ENCODE measurements at regions not wholly inside any gene's neighbourhood (a gene's known extent, or its start where the extent isn't known, plus 50 kb on each side); places are given as distances from the start of the nearest gene placed in this dataset.

DNA sequence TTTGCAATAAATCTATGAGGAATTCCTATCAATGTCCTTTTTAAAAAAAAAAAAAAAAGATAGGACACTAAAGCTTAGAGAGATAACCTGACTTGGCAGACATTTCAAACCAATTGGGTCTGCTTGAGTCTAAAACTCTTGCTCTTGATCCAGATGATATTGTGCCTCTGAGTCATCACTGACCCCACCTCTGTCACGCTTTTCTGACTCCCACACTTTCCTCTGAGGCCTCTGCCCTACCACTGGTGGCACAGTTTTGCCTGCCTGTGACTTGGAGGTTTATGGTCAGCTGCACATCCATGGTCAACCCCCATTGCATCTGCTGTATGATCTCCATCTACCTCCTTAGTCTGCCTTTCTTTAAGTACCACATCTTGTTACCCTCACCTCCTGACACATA lies 328.7 kb downstream of the SPRY2 start:
- H3K27ac ChIP-seq, result no peak overlapping the region
- no peak for TF ChIP-seq ZFX (IDR thresholded peaks at IDR 0.05)
- TF ChIP-seq, protein P1, sequence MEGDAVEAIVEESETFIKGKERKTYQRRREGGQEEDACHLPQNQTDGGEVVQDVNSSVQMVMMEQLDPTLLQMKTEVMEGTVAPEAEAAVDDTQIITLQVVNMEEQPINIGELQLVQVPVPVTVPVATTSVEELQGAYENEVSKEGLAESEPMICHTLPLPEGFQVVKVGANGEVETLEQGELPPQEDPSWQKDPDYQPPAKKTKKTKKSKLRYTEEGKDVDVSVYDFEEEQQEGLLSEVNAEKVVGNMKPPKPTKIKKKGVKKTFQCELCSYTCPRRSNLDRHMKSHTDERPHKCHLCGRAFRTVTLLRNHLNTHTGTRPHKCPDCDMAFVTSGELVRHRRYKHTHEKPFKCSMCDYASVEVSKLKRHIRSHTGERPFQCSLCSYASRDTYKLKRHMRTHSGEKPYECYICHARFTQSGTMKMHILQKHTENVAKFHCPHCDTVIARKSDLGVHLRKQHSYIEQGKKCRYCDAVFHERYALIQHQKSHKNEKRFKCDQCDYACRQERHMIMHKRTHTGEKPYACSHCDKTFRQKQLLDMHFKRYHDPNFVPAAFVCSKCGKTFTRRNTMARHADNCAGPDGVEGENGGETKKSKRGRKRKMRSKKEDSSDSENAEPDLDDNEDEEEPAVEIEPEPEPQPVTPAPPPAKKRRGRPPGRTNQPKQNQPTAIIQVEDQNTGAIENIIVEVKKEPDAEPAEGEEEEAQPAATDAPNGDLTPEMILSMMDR (conservative IDR thresholded peaks at IDR 0.05), result no peak

DNA sequence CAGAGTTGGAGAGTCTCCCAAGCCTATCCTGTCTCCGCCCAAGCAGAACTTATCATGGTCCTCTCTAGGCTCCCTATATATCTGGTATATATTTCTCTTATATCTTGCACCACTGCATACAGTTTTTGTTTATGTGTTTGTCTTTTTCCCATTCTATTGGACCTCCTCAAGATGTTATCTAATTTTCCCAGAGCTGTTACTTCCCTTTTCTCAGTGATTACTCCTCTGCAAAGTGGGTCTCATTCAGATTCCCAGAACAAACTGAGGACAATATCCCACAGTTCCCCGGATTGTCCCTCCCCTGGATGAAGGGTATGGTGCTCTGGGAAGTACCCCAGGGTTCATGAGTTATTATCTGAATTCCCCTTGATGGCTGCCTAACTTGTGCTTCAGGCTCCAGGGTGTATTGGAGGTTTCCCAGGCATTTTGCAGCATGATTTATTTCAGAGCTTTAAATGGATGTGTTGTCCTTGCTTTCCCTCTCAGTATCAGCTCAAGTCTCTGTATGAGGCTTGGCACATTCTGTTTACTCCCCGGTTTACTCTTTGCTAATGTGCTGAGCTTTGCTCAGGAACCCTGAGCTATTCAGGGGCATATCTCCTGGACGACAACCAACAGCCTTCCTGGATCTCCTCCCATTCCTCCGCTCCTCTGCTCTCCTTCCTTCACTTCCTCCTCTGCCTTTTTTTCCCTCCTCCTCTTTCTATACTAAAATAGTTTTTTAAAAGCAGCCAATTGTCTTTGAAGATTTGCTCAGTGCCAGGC lies 329.3 kb downstream of the SPRY2 start:
- TF ChIP-seq, protein P1 (conservative IDR thresholded peaks at IDR 0.05), result no peak
- TF ChIP-seq ZFX (IDR thresholded peaks at IDR 0.05), result no peak
- no peak overlapping the region for H3K27ac ChIP-seq

DNA sequence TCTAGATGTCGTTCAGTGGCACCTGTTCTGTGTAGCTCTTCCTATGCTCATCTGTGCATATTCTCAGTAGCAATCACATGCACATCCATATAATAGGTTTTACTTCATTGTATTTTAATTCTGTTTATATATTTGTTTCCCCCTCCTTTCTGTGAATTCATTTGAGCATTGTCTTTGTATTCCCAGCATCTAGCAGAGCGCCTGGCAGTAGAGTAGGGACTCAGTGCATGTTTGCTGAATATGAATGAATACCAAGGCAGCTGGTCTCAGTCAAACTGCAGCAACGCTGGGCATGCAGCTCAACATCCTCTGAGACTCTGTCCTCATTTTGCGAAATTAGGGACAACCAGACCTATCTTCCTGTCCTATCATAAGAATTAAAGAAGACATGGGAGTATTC lies 330.1 kb downstream of the SPRY2 start:
- no peak overlapping the region for H3K27ac ChIP-seq
- TF ChIP-seq, protein P1 (conservative IDR thresholded peaks at IDR 0.05), result no peak
- TF ChIP-seq ZFX (IDR thresholded peaks at IDR 0.05), result no peak

DNA sequence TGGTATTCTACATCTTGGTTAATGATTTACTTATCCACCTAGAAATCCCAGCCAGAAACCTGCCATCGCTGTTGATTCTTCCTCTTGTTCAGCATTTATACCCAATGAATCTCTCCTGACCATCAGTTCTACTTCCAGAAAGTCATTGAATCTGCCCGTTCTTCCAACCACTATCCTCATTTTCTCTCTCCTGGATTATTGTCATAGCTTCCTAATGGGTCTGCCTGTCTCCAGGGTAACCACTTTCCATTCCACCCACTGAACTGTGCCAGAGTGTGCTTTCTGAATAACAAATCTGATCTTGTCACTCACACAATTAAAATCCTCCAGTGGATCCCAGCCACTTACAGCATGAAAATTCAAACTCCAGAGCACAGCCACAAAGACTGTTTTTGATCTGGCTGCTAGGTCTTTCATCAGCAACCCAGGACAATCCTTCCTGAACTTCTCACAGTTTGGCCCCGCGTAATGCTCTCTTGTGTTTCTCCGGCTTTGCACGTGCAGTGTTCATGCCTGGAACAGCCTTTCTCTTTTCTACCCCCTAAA lies 330.6 kb downstream of the SPRY2 start:
- TF ChIP-seq, protein P1 (conservative IDR thresholded peaks at IDR 0.05), result no peak
- no peak for TF ChIP-seq ZFX (IDR thresholded peaks at IDR 0.05)

DNA sequence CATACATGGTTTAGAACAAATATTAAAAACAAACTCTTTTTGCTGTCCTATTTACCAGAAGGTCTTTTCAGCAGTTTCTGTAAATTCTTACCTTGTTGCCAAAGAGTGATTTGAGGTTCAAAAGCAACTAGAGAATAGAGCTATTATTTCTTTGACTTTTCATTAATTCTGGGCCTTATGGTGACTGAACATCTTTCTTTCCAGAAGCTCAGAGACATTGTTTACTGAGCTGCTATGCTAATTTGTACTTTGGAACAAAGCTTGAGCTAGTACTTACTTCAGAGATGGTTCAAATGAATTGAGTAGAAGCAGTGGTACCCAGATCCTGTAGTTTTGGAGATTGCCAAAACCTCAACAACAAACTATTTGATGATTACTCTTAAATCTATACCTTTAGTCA lies 331.2 kb downstream of the SPRY2 start:
- TF ChIP-seq ZFX (IDR thresholded peaks at IDR 0.05), result no peak
- TF ChIP-seq, protein P1 (conservative IDR thresholded peaks at IDR 0.05), result no peak
- H3K27ac ChIP-seq, result no peak overlapping the region

More for the DNA sequence above, 330.6 kb downstream of the SPRY2 start:
- no peak overlapping the region for H3K27ac ChIP-seq

DNA sequence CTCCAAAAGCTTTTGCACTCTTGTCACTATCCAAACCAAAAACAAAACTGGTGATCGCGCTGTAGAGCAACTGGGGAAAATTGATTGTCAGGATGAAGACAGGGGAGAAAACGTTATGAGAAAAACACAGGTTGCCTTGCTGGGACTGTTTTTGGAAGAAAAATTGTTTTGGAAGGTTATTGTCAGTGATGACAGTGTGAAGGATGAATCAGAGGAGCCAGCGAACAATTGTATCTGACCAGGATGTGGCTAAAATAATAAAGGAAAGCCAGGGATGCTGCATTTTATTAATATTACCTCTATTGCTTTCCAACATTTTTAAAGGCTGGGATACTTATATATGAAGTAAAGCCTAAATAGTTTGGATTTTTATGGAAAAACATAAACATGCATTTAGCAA lies 334.0 kb downstream of the SPRY2 start:
- H3K27ac ChIP-seq, result no peak overlapping the region
- TF ChIP-seq, protein P1 (conservative IDR thresholded peaks at IDR 0.05), result no peak
- TF ChIP-seq ZFX (IDR thresholded peaks at IDR 0.05), result no peak

DNA sequence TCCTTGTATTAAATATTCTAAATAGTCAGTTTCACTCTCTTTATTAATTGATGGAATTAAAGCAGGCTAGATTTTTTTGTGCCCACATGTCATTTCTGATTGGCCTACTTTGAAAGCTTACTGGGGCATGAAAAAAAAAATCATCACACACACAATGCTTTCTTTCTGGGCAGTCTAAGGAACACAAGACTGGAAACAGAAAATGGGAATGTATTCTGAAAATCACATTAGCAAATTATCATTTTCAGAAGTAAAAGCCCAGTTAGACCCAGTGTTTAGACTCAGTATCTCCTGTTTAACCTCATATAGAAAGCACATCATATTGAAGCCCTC lies 339.4 kb downstream of the SPRY2 start:
- TF ChIP-seq ZFX (IDR thresholded peaks at IDR 0.05), result no peak
- no peak overlapping the region for H3K27ac ChIP-seq
